ENCODE measurements at regions not wholly inside any gene's neighbourhood (a gene's known extent, or its start where the extent isn't known, plus 50 kb on each side); places are given as distances from the start of the nearest gene placed in this dataset.
A peak's percentile ranks its signal among the peaks of the same experiment; 100 is the strongest.
"Not testable (repeated sequence)": the region's sequence is repeated elsewhere in the genome, so short reads cannot be mapped to it uniquely, and the experiment has no call there.

GRCh38 chr6:163745536-163746400, 331.2 kb downstream of the QKI start:
- DNase-seq, result no peak

DNA sequence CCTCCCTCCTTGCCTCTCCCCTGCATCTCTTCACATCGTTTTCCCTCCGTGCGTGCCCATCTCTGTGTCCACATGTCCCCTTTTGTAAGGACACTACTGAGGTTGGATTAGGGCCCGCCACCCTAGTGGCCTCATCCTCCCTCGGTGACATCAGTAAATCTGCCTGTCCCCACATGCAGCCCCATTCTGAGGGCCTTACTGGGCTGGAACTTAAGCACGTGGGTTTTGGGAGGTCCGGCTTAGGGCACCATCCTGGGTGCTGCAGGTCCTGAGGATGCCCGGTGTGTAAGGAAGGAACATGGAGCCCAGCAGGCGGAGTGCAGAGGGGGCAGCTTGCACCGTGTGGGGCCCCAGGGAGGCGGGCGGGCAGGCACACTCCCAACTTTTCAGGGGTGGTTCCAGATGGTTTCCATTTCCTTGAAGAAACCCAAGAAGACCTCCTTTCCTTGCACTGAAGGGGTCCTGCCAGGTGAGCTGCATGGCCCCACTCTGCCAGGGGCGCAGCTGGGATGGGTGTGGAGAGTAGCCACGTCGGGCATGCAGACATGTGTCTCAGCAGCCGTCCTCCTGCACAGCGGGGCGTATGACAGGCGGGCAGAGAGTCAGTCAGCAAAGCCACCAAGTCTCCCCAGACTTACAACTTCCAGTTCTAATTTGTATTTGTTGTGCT, 329.9 kb downstream of the QKI start:
- DNase-seq, result no peak

GRCh38 chr6:163743796-163744195, 329.3 kb downstream of the QKI start:
- no peak for DNase-seq

- peak; percentile 55 for DNase-seq
Measured at GRCh38 chr6:163741743-163742363, 327.3 kb downstream of the QKI start.

- DNase-seq, result no peak
Measured at GRCh38 chr6:163741342-163741741, 326.8 kb downstream of the QKI start.

- no peak for DNase-seq
Measured at GRCh38 chr6:163739966-163740365, 325.4 kb downstream of the QKI start.

DNA sequence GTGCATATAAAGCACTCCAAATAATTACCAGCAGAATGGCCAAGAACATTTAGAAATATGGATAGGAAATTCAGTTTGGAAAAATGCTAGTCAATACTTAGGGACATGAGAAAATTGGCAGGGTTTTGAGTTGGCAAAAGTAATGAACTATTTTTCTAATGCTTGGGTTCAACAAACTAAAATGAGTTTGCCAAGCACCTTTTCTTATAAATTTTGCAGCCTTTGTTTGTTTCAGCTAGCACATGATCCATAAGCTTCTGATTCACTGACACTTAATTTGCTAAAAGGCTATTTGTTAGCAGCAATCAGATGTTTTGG, 324.8 kb downstream of the QKI start:
- DNase-seq, result no peak

DNA sequence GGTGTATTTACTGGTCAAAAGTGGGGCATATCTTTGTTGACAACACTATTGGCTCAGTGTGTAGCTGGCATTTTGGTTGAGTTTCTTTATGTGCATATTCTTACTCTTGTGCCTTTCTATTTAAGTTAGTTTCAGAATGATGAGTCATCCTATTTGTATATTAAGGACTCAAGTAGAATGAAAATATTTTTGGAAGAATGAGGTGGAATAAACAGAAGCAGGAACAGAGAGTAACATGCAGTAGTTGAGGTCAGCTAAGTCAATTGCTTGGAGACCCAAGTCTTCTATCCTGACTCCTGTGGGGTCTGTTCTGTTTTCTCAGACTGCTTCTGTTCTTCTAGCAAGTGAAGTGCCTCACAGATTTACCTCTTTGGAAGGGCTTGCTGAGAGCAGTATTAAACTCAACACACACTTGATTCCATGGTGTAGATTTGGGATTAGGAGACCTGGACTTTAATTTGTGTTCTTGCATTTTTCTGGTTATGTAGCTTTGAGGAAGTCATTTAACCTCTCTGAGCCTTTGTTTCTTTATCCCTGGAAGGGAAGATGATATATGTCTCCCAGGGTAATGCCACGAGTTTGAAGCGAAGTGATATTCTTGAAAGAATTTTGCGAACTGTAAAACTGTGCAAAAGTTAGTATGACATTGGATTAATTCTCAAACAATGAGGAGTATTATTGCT, 324.3 kb downstream of the QKI start:
- no peak for DNase-seq

GRCh38 chr6:163738304-163738703, 323.8 kb downstream of the QKI start:
- no peak for DNase-seq

GRCh38 chr6:163735076-163735475, 320.6 kb downstream of the QKI start:
- no peak for DNase-seq

- no peak for DNase-seq
Measured at GRCh38 chr6:163733061-163733460, 318.5 kb downstream of the QKI start.

DNA sequence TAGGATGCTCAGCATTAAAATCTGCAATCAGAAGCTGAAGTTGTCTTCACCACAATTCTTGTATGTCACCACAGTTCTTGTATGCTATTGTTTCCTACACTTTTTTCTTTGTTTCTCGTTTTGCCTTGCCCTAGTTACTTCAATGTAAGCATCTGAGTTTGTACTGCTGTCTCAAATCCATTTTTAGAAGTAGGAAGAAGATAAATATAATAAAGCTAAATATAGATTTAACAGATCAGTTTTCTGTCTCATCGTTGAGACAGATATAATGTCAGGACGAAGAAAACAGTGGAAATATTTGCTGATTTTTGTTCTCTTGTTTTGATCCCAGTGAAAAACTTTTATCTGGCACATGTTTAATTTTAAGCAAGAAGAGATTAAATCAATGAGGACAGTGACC, 318.0 kb downstream of the QKI start:
- DNase-seq, result no peak

GRCh38 chr6:163732014-163732351, 317.5 kb downstream of the QKI start:
- DNase-seq, result not testable (repeated sequence)

DNA sequence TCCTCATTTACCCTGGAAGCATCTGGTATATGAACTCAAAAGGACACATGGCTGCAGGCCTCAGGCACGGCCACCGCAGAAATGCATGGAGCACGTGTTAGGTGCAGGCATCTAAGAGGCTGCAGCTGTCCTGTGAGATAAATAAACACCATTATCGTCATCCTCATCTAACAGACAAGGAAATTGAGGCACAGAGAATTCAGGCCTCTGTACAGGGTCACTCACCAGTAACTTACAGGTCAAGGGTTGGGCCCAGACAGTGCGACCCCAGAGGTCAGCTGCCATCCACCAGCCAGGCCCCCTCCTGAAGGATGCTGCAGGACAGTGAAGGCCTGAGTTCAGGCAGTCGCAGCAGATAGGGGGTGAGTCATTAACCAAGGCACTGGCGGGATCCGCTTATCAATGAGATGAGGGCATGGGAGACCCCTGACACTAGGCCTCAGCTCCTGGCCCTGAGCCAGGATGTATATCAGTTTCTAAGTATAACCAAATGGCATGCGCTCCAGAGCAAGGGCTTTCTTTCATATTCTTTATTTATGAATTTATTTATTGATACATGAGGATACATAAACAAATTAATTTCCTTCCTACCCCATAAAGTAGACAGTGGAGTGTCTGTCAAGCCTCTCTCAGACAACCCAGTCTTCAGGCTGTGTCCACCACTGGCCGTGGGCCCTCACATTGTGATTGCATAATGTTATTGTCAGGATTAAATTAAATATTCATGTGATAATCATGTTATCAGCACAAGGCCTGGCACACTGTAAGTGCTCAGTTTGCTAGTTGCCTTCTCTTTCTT, 316.9 kb downstream of the QKI start:
- no peak for DNase-seq

GRCh38 chr6:163730246-163731210, 316.0 kb downstream of the QKI start:
- DNase-seq, result no peak

DNA sequence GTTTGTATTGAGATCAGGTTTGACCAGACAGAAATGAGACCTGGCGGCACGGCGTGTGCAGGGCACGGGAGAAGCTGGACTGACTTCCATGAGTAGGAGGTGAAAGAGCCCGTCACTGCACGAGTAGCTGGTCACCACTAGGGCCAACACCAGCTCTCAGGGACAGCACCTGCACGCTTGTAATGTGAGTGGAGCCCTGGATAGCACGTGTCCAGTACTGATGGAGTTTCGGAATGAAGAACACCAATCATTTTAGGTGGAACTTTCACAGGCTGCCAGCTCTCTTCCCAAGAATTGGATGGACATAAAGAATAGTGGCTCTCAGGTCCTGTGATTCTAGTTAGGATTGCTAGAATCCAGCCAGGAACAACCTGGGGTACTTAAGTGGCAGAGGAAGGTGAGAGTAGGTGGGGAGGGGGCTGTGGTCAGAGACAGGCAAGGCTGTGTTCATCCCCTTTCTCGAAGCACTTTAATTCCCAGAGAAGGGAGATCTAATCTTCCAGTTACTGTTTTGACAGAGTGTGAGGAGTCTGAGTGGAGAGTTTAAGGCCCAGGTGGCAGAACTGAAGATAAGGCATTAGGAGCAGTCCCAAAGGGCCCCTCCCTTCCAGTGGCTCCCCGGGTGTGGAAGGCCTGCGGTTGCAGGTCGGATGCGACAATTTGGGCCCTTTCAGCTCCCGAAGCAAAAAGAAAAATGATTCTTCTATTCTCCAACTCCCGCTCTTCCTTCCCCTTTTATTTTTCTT, 314.8 kb downstream of the QKI start:
- DNase-seq, result no peak

- DNase-seq, result no peak
Measured at GRCh38 chr6:163728442-163729126, 314.1 kb downstream of the QKI start.

GRCh38 chr6:163726037-163726695, 311.6 kb downstream of the QKI start:
- DNase-seq, result no peak
